ENCODE measurements at regions not wholly inside any gene's neighbourhood (a gene's known extent, or its start where the extent isn't known, plus 50 kb on each side); places are given as distances from the start of the nearest gene placed in this dataset.

- no TSS peak for BruUV-seq (replicated peaks)
Observed at GRCh38 chr10:121131014-121131413, 279.9 kb downstream of the WDR11 start.

More at GRCh38 chr10:121131014-121131413, 279.9 kb downstream of the WDR11 start:
- in situ Hi-C loops (cut with MboI) (no loop called here), intact Hi-C loops (cut with micrococcal nuclease; ENCODE audit: unreplicated experiment) (no loop called here)
- H3K9ac ChIP-seq (ENCODE audit: control insufficient read depth, insufficient read depth, low read length), result no peak overlapping the region
- DNase-seq (ENCODE audit: low read depth, low spot score), result no peak
- FAIRE-seq, result no peak
- SMC1A ChIA-PET (ENCODE audit: uncharacterized antibody, unreplicated experiment), result interaction anchor here (1.2 kb wide), 1 partner anchor 8 kb away, joined by 3 read pairs; no protein-coding TSS in a partner anchor
- no peak overlapping the region for H3K4me3 ChIP-seq
- H3K9me3 ChIP-seq (replicated peaks; ENCODE audit: control insufficient read depth, insufficient read depth, low read length), result no peaks in the 10 kb centered on the region
- no peaks in the 10 kb centered on the region for H3K4me1 ChIP-seq (ENCODE audit: control insufficient read depth, insufficient read depth, low read length)
- no peak overlapping the region for H2AFZ ChIP-seq (ENCODE audit: control insufficient read depth, low read depth, low read length)
- CTCF ChIA-PET, result interaction anchor here (0.6 kb wide), 1 partner anchor 1012 kb away, joined by 3 read pairs; no protein-coding TSS in a partner anchor
- no peaks in the 10 kb centered on the region for H4K20me1 ChIP-seq (ENCODE audit: control insufficient read depth, insufficient read depth)
- H3K4me2 ChIP-seq (ENCODE audit: control insufficient read depth, insufficient read depth), result no peak overlapping the region
- WGBS (ENCODE audit: insufficient coverage, insufficient replicate concordance, low lambda C conversion rate, missing lambda C conversion rate), result 14% methylated on average over 5 of the region's 5 CpGs
- no peak for ATAC-seq
- POLR2A ChIA-PET, result no interaction called here
- H3K27me3 ChIP-seq (replicated peaks in 1 of 2; ENCODE audit: control insufficient read depth in 2 of 2, insufficient read depth in 2 of 2, low read length in 1 of 2), result no peaks in the 10 kb centered on the region; a peak in 1 of 4 replicates
- TF ChIP-seq ZNF217 (IDR thresholded peaks at IDR 0.05), result no peak
- TF ChIP-seq, protein P1, sequence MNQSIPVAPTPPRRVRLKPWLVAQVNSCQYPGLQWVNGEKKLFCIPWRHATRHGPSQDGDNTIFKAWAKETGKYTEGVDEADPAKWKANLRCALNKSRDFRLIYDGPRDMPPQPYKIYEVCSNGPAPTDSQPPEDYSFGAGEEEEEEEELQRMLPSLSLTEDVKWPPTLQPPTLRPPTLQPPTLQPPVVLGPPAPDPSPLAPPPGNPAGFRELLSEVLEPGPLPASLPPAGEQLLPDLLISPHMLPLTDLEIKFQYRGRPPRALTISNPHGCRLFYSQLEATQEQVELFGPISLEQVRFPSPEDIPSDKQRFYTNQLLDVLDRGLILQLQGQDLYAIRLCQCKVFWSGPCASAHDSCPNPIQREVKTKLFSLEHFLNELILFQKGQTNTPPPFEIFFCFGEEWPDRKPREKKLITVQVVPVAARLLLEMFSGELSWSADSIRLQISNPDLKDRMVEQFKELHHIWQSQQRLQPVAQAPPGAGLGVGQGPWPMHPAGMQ (IDR thresholded peaks at IDR 0.05; ENCODE audit: borderline replicate concordance), result no peak
- TF ChIP-seq MXI1 (IDR thresholded peaks at IDR 0.05; ENCODE audit: low read depth, low read length), result no peak
- TF ChIP-seq SP1 (IDR thresholded peaks at IDR 0.05; ENCODE audit: low read depth, low read length), result no peak
- no peak for TF ChIP-seq ZZZ3 (IDR thresholded peaks at IDR 0.05; ENCODE audit: control insufficient read depth, insufficient read length, low read depth)
- no peak for TF ChIP-seq IRF4 (IDR thresholded peaks at IDR 0.05; ENCODE audit: low read depth, low read length)
- no peak for TF ChIP-seq KDM1A (IDR thresholded peaks at IDR 0.05; ENCODE audit: borderline replicate concordance)
- TF ChIP-seq, protein P2, sequence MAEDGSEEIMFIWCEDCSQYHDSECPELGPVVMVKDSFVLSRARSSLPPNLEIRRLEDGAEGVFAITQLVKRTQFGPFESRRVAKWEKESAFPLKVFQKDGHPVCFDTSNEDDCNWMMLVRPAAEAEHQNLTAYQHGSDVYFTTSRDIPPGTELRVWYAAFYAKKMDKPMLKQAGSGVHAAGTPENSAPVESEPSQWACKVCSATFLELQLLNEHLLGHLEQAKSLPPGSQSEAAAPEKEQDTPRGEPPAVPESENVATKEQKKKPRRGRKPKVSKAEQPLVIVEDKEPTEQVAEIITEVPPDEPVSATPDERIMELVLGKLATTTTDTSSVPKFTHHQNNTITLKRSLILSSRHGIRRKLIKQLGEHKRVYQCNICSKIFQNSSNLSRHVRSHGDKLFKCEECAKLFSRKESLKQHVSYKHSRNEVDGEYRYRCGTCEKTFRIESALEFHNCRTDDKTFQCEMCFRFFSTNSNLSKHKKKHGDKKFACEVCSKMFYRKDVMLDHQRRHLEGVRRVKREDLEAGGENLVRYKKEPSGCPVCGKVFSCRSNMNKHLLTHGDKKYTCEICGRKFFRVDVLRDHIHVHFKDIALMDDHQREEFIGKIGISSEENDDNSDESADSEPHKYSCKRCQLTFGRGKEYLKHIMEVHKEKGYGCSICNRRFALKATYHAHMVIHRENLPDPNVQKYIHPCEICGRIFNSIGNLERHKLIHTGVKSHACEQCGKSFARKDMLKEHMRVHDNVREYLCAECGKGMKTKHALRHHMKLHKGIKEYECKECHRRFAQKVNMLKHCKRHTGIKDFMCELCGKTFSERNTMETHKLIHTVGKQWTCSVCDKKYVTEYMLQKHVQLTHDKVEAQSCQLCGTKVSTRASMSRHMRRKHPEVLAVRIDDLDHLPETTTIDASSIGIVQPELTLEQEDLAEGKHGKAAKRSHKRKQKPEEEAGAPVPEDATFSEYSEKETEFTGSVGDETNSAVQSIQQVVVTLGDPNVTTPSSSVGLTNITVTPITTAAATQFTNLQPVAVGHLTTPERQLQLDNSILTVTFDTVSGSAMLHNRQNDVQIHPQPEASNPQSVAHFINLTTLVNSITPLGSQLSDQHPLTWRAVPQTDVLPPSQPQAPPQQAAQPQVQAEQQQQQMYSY (CRISPR knock-in tag; IDR thresholded peaks at IDR 0.05), result no peak
- no peak for TF ChIP-seq RELA (IDR thresholded peaks at IDR 0.05; ENCODE audit: borderline replicate concordance, partially characterized antibody)
- TF ChIP-seq CUX1 (IDR thresholded peaks at IDR 0.05; ENCODE audit: insufficient replicate concordance, low read depth, low read length), result no peak
- no peak for TF ChIP-seq BCL11A (IDR thresholded peaks at IDR 0.05; ENCODE audit: low read depth, low read length)
- TF ChIP-seq HCFC1 (IDR thresholded peaks at IDR 0.05; ENCODE audit: low read length), result no peak
- no peak for TF ChIP-seq CREM (IDR thresholded peaks at IDR 0.05; ENCODE audit: low read depth)
- TF ChIP-seq, protein P3, sequence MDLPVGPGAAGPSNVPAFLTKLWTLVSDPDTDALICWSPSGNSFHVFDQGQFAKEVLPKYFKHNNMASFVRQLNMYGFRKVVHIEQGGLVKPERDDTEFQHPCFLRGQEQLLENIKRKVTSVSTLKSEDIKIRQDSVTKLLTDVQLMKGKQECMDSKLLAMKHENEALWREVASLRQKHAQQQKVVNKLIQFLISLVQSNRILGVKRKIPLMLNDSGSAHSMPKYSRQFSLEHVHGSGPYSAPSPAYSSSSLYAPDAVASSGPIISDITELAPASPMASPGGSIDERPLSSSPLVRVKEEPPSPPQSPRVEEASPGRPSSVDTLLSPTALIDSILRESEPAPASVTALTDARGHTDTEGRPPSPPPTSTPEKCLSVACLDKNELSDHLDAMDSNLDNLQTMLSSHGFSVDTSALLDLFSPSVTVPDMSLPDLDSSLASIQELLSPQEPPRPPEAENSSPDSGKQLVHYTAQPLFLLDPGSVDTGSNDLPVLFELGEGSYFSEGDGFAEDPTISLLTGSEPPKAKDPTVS (IDR thresholded peaks at IDR 0.05; ENCODE audit: low read depth, low read length), result no peak
- no peak for TF ChIP-seq NFIC (IDR thresholded peaks at IDR 0.05; ENCODE audit: low read depth, low read length)
- RAD21 ChIA-PET (ENCODE audit: unreplicated experiment), result no interaction called here
- H3K79me2 ChIP-seq (ENCODE audit: control insufficient read depth, insufficient read depth, low read length), result no peaks in the 10 kb centered on the region
- H3K36me3 ChIP-seq (ENCODE audit: control insufficient read depth in 2 of 2, insufficient read depth in 2 of 2, low read length in 1 of 2), result no peaks in the 10 kb centered on the region
- H3K27ac ChIP-seq (ENCODE audit: control insufficient read depth, insufficient read depth), result no peak overlapping the region

Measured in GM12878 (cell line).